GM12878 (cell line): ENCODE measurements at regions not wholly inside any gene's neighbourhood (a gene's known extent, or its start where the extent isn't known, plus 50 kb on each side); places are given as distances from the start of the nearest gene placed in this dataset.
A peak's percentile ranks its signal among the peaks of the same experiment; 100 is the strongest.
"Not testable (repeated sequence)": the region's sequence is repeated elsewhere in the genome, so short reads cannot be mapped to it uniquely, and the experiment has no call there.

Experiments
- ATAC-seq: fragments of 200-7000 bp; cut with Tn5 transposase; 3 replicates; pipeline ENCODE4 v1.9.1; 2020; ENCODE audit warnings: mild to moderate bottlenecking, moderate library complexity
- BruUV-seq: library from RNA; stranded (reverse); fragments of 400-500 nt; replicated peaks from 2 replicates; lab custom pipeline; 2021; lab: Mats Ljungman, UMichigan
- CTCF ChIA-PET: fragments of 300-600 bp; sonication (Branson Sonifier 250); formaldehyde crosslinking; extraction: SDS; loops from one replicate; lab custom pipeline; 2021; ENCODE audit warnings: inconsistent platforms; lab: Yijun Ruan, JAX
- POLR2A ChIA-PET: fragments of 350-600 bp; formaldehyde crosslinking; extraction: SDS; loops from one replicate; lab custom pipeline; 2021; ENCODE audit warnings: inconsistent platforms; lab: Charles Lee
- RAD21 ChIA-PET: fragments of 300-600 bp; sonication (Branson Sonifier 250); formaldehyde crosslinking; loops from one replicate; lab custom pipeline; 2023; ENCODE audit warnings: antibody characterized with exemption; ENCODE audit not compliant: unreplicated experiment; lab: Charles Lee
- SMC1A ChIA-PET: fragments of 300-600 bp; sonication (Branson Sonifier 250); formaldehyde crosslinking; loops from one replicate; lab custom pipeline; 2023; ENCODE audit not compliant: unreplicated experiment, uncharacterized antibody; lab: Charles Lee
- DNase-seq: peaks from one replicate; pipeline ENCODE4 v3.0.0-alpha.2; 2011; ENCODE audit warnings: low read depth, low spot score
- FAIRE-seq: peaks from 3 replicates; lab custom pipeline; 2011; peaks lifted over from hg19 to GRCh38; lab: Jason Lieb, UNC
- H2AFZ ChIP-seq: 2 replicates; pipeline ENCODE4 v1.6.0; 2011; ENCODE audit warnings: low read depth, low read length, control low read depth; ENCODE audit not compliant: control insufficient read depth
- H3K27ac ChIP-seq: 2 replicates; pipeline ENCODE4 v1.5.1; 2011; ENCODE audit warnings: control low read depth; ENCODE audit not compliant: control insufficient read depth, insufficient read depth
- H3K27me3 ChIP-seq, 2 experiments: replicated peaks in 1 of 2; 2 replicates each; pipeline versions ENCODE4 v1.6.0 to v1.6.1; 2011; ENCODE audit warnings: low read length in 1 of 2; ENCODE audit not compliant: control insufficient read depth in 2 of 2, insufficient read depth in 2 of 2
- H3K36me3 ChIP-seq, 2 experiments: 2 replicates each; pipeline ENCODE4 v1.5.1; 2011; ENCODE audit warnings: low read length in 1 of 2; ENCODE audit not compliant: control insufficient read depth in 2 of 2, insufficient read depth in 2 of 2
- H3K4me1 ChIP-seq: 2 replicates; pipeline ENCODE4 v1.6.1; 2011; ENCODE audit warnings: mild to moderate bottlenecking, low read length, moderate library complexity, mixed read lengths; ENCODE audit not compliant: control insufficient read depth, insufficient read depth
- H3K4me2 ChIP-seq: 2 replicates; pipeline ENCODE4 v1.6.0; 2011; ENCODE audit warnings: control low read depth; ENCODE audit not compliant: control insufficient read depth, insufficient read depth
- H3K4me3 ChIP-seq: fragments of 200-600 bp; sonication (generic); 2 replicates; pipeline ENCODE4 v1.5.1; 2016
- H3K79me2 ChIP-seq: 2 replicates; pipeline ENCODE4 v1.6.0; 2011; ENCODE audit warnings: low read length; ENCODE audit not compliant: control insufficient read depth, insufficient read depth
- H3K9ac ChIP-seq: 2 replicates; pipeline ENCODE4 v1.8.0; 2011; ENCODE audit warnings: low read length, control low read depth, mixed read lengths; ENCODE audit not compliant: control insufficient read depth, insufficient read depth
- H3K9me3 ChIP-seq: replicated peaks from 3 replicates; pipeline ENCODE4 v1.5.1; 2011; ENCODE audit warnings: mild to moderate bottlenecking, low read length; ENCODE audit not compliant: control insufficient read depth, insufficient read depth
- H4K20me1 ChIP-seq: 2 replicates; pipeline ENCODE4 v1.6.0; 2011; ENCODE audit not compliant: control insufficient read depth, insufficient read depth
- RBBP5 ChIP-seq: fragments of 200-600 bp; sonication (generic); conservative IDR thresholded peaks from 2 replicates; pipeline ENCODE4 v1.6.1; 2016
- RUNX3 ChIP-seq: IDR thresholded peaks from 2 replicates; pipeline ENCODE4 v1.6.1; 2012; ENCODE audit warnings: low read length, inconsistent platforms
- WGBS: methylation state at CpG from one replicate; pipeline ENCODE4 v1.1.6; 2016; ENCODE audit warnings: low lambda C conversion rate; ENCODE audit not compliant: insufficient replicate concordance, insufficient coverage; ENCODE audit errors: missing lambda C conversion rate; 5-methylcytosine and 5-hydroxymethylcytosine counted together
- in situ Hi-C: fragments of 300-500 bp; cut with MboI; formaldehyde crosslinking; loops from 9 replicates; pipeline ENCODE4 v1.14.3; 2018; ENCODE audit warnings: mixed read lengths
- intact Hi-C: fragments of 100-400 bp; cut with micrococcal nuclease; formaldehyde crosslinking; loops from one replicate; pipeline ENCODE4 v1.14.2; 2022; ENCODE audit not compliant: unreplicated experiment

DNA sequence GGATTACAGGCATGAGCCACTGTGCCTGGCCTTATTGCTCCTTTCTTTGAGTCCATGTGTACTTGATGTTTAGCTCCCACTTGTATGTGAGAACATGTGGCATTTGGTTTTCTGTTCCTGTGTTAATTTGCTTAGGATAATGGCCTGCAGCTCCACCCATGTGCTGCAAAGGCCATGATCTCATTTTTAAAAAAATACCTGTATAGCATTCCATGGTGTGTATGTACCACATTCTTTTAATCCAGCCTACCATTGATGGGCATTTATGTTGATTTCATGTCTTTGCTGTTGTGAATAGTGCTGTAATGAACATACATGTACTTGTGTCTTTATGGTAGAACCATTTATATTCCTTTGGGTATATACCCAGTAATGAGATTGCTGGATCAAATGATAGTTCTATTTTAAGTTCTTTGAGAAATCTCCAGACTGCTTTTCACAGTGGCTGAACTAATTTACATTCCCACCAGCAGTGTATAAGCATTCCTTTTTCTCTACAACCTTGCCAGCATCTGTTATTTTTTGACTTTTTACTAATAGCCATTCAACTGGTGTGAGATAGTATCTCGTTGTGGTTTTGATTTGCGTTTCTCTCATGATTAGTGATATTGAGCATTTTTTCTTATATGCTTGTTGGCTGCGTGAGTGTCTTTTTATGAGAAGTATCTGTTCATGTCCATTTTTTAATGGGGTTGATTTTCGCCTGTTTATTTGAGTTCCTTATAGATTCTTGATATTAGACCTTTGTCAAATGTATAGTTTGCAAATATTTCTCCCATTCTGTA, 136.4 kb upstream of the SPRED2 start:
- H3K4me2 ChIP-seq, BruUV-seq, H3K9ac ChIP-seq, H3K4me1 ChIP-seq, H3K36me3 ChIP-seq, H3K9me3 ChIP-seq, H4K20me1 ChIP-seq, H3K4me3 ChIP-seq, DNase-seq, H3K27ac ChIP-seq, POLR2A ChIA-PET, ATAC-seq, SMC1A ChIA-PET, intact Hi-C loops, FAIRE-seq, H2AFZ ChIP-seq, H3K79me2 ChIP-seq, H3K27me3 ChIP-seq: not testable (repeated sequence)
- in situ Hi-C loops: loop anchor here (25.0 kb wide), 1 partner anchor 657 kb away; no protein-coding TSS in a partner anchor
- 0% methylated on average over 4 of the region's 4 CpGs for WGBS
- RAD21 ChIA-PET: interaction anchor here (0.7 kb wide), 1 partner anchor 1237 kb away, joined by 3 read pairs; no protein-coding TSS in a partner anchor
- CTCF ChIA-PET: interaction anchor here (2.4 kb wide), 1 partner anchor 8 kb away, joined by 7 read pairs; no protein-coding TSS in a partner anchor

DNA sequence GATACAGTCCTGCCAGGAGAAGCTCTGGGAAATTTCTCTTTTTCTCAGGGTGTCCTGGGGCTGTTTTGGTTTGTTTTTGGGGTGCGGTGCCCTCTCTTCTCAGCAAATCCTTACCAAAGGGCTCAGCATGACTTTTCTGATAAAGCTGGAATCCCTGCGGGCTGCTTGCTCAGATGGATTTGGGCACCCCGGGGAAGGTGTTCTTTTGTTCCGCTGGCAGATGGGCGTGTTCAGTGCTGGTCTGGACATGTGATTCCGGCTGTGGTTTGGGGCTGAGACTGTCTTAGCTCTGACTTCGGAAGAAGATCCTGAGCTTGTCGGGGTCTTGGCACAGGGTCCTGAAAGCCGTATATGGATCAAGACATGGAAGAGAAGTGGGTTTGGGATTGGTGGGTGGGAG, 134.2 kb upstream of the SPRED2 start:
- POLR2A ChIA-PET: interaction anchor here (0.9 kb wide), 1 partner anchor 331 kb away, joined by 3 read pairs; no protein-coding TSS in a partner anchor
- ATAC-seq (no peak), FAIRE-seq (no peak), DNase-seq (no peak)
- H3K27ac ChIP-seq: no peak overlapping the region
- H4K20me1 ChIP-seq: no peaks in the 10 kb centered on the region
- peak overlapping the region; percentile 60; the same call in 1 of the 2 replicates for H3K4me2 ChIP-seq
- no peaks in the 10 kb centered on the region for H3K27me3 ChIP-seq
- in situ Hi-C loops (loop anchor here (25.0 kb wide), 1 partner anchor 654 kb away; no protein-coding TSS in a partner anchor), intact Hi-C loops (no loop called here)
- H3K9ac ChIP-seq: no peak overlapping the region
- H3K36me3 ChIP-seq: no peaks in the 10 kb centered on the region
- TF ChIP-seq RBBP5: no peak
- TF ChIP-seq RUNX3: peak; percentile 28
- H3K79me2 ChIP-seq: no peaks in the 10 kb centered on the region
- CTCF ChIA-PET: interaction anchor here (0.9 to 2.4 kb wide), 4 partner anchors 9 to 526 kb away, joined by 3 to 7 read pairs (median 3); no protein-coding TSS in a partner anchor
- SMC1A ChIA-PET: interaction anchor here (0.6 to 0.8 kb wide), 3 partner anchors 241 to 312 kb away, joined by 3 read pairs; no protein-coding TSS in a partner anchor
- H2AFZ ChIP-seq: peak overlapping the region; percentile 17; the same call in 1 of the 2 replicates
- RAD21 ChIA-PET: interaction anchor here (1.3 kb wide), 1 partner anchor 10 kb away, joined by 4 read pairs; no protein-coding TSS in a partner anchor
- H3K4me1 ChIP-seq: 0 out of 2 replicates have a peak, but pooled peaks cover 4% of the 10 kb centered on the region
- 80% methylated on average over 9 of the region's 9 CpGs for WGBS
- no TSS peak for BruUV-seq
- no peaks in the 10 kb centered on the region for H3K9me3 ChIP-seq
- H3K4me3 ChIP-seq: no peak overlapping the region
